ENCODE measurements at regions not wholly inside any gene's neighbourhood (a gene's known extent, or its start where the extent isn't known, plus 50 kb on each side); places are given as distances from the start of the nearest gene placed in this dataset.
A peak's percentile ranks its signal among the peaks of the same experiment; 100 is the strongest.
"Not testable (repeated sequence)": the region's sequence is repeated elsewhere in the genome, so short reads cannot be mapped to it uniquely, and the experiment has no call there.

- H3K4me3 Mint-ChIP-seq; H3K36me3 Mint-ChIP-seq; DNase-seq (ENCODE audit: low spot score in 2 of 2); H3K27ac Mint-ChIP-seq; H3K4me1 Mint-ChIP-seq; H3K9me3 Mint-ChIP-seq: not testable (repeated sequence)
- ATAC-seq: peak; percentile 39
These were observed 60.3 kb downstream of the GOLGA8K start for GRCh38 chr15:32342772-32343199.

- not testable (repeated sequence) for H3K9me3 Mint-ChIP-seq; H3K27ac Mint-ChIP-seq; DNase-seq (ENCODE audit: low spot score in 2 of 2); H3K36me3 Mint-ChIP-seq; H3K4me1 Mint-ChIP-seq; H3K4me3 Mint-ChIP-seq
- ATAC-seq: peak; percentile 28
These were observed 60.8 kb downstream of the GOLGA8K start for GRCh38 chr15:32342268-32342667.

DNA sequence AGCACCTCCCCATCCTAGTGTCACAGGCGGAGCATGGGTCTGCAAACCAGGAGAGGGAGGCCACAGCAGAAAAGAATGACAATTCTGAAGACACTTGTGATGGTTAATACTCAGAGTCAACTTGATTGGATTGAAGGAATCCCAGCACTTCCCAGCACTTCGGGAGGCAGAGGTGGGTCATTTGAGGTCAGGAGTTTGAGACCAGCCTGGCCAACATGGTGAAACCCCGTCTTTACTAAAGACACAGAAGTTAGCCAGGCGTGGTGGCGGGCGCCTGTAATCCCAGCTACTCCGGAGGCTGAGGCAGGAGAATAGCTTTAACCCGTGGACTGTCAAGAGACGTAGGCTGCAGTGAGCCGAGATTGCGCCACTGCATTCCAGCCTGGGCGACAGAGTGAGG is 61.6 kb downstream of the GOLGA8K start:
- H3K4me1 Mint-ChIP-seq; H3K4me3 Mint-ChIP-seq; H3K27ac Mint-ChIP-seq; DNase-seq (ENCODE audit: low spot score in 2 of 2); H3K9me3 Mint-ChIP-seq; H3K36me3 Mint-ChIP-seq; ATAC-seq: not testable (repeated sequence)

DNA sequence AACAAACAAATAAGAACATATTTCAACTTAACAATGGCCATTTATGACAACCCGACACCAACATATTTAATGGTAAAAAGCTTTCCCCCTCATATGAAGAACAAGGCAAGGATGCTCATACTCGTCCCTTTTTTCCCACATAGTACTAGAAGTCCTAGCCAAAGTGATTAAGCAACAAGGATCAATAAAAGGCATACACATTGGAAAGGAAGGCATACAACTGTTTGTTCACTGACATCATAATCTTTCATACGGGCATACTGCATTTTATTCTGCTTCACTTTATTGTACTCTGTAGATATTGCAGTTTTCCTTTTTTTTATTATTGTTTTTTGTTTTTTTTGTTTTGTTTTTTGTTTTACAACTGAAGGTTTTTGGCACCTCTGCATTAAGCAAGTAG is 66.3 kb downstream of the GOLGA8K start:
- ATAC-seq; H3K36me3 Mint-ChIP-seq; H3K9me3 Mint-ChIP-seq; H3K27ac Mint-ChIP-seq; H3K4me1 Mint-ChIP-seq; DNase-seq (ENCODE audit: low spot score in 2 of 2); H3K4me3 Mint-ChIP-seq: not testable (repeated sequence)

GRCh38 chr15:32323353-32323752 is 79.7 kb downstream of the GOLGA8K start:
- DNase-seq (ENCODE audit: low spot score in 2 of 2); ATAC-seq; H3K27ac Mint-ChIP-seq; H3K4me1 Mint-ChIP-seq; H3K36me3 Mint-ChIP-seq; H3K4me3 Mint-ChIP-seq; H3K9me3 Mint-ChIP-seq: not testable (repeated sequence)

GRCh38 chr15:32319247-32319646 is 83.8 kb downstream of the GOLGA8K start:
- H3K9me3 Mint-ChIP-seq; H3K36me3 Mint-ChIP-seq; ATAC-seq; H3K4me1 Mint-ChIP-seq; H3K4me3 Mint-ChIP-seq; H3K27ac Mint-ChIP-seq; DNase-seq (ENCODE audit: low spot score in 2 of 2): not testable (repeated sequence)

- peak; percentile 62 for ATAC-seq
- not testable (repeated sequence) for H3K4me3 Mint-ChIP-seq; DNase-seq (ENCODE audit: low spot score in 2 of 2); H3K27ac Mint-ChIP-seq; H3K36me3 Mint-ChIP-seq; H3K4me1 Mint-ChIP-seq; H3K9me3 Mint-ChIP-seq
These were observed 86.6 kb downstream of the GOLGA8K start for GRCh38 chr15:32316482-32316881.

DNA sequence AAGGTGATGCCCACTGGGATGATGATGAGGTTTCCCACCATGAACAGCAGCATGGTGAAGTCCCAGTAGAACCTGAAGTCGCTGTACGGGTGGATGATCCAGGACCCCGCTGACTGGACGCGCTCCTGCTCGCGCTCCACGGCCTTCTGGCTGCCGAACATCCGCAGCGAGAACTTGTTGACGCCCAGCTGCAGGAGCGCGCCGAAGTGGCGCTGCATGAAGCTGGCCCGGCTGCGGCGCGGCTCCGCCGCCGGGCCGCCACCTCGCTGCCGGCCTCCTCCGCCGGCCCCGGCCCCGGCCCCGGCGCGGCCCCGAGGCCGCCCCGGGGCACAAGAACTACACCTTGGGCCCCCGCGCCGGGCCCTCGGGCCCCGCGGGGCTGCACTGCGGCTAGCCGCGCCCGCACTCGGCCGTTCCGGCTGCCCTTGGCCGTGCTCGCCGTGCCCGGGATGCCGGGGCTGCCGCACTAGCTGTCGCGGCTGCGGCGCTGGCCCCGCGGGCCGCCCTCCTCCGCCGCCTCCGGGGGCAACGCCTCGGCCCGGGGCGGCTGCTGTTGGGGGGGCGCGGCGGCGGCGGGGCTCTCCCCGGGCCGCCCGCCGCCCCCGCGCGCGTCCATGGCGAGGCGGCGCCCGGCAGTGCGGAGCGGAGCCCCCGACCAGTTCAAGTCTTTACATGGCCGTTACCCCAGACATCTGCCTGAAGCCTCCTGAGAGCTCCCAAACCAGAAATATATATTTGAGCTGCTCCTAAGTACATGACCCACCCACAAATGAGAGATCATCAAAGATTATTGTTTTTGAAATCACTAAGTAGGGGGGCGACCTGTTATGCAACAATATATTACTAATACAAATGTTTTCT is 87.8 kb downstream of the GOLGA8K start:
- DNase-seq (ENCODE audit: low spot score in 2 of 2); H3K36me3 Mint-ChIP-seq; H3K4me3 Mint-ChIP-seq; H3K4me1 Mint-ChIP-seq; H3K9me3 Mint-ChIP-seq; H3K27ac Mint-ChIP-seq: not testable (repeated sequence)
- peak; percentile 37 for ATAC-seq

DNA sequence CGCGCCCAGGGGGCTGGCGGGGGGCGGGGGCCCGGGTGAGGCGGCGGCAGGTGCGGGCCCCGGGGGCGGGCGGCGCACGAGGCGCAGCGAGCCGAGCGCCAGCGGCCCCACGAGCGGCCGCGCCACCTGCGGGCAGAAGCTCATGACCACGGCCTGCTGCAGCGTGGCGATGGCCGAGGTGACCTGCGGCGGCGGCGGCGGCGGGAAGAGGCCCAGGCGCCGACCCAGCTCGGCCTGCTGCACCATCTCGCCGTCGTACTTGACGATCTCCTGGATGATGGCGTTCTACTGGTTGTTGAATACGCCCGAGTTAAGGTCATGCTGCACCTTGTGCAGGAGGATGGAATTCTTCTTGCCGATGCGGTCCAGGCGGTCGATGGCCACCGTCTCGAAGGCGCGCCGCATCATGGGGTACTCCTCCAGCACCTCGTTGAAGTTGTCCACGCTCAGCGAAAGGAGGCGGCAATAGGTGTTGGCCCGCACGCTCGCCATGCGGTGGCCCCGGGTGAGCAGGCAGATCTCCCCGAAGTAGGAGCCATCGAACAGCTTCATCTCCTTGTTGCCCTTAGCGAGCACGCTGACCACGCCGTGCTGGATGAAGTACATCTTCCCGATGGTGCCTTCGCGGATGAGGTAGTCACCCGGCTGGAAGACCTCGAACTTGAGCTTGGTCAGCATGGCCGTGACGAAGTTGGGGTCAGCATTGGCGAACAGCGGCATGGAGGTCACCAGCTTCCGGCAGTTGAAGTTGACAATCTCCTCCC is 89.5 kb downstream of the GOLGA8K start:
- not testable (repeated sequence) for ATAC-seq; H3K4me1 Mint-ChIP-seq; H3K9me3 Mint-ChIP-seq; H3K4me3 Mint-ChIP-seq; H3K36me3 Mint-ChIP-seq; H3K27ac Mint-ChIP-seq; DNase-seq (ENCODE audit: low spot score in 2 of 2)

GRCh38 chr15:32312721-32313120 is 90.4 kb downstream of the GOLGA8K start:
- not testable (repeated sequence) for ATAC-seq; H3K4me1 Mint-ChIP-seq; H3K4me3 Mint-ChIP-seq; H3K36me3 Mint-ChIP-seq; H3K9me3 Mint-ChIP-seq; H3K27ac Mint-ChIP-seq; DNase-seq (ENCODE audit: low spot score in 2 of 2)

- H3K9me3 Mint-ChIP-seq; H3K36me3 Mint-ChIP-seq; ATAC-seq; H3K4me3 Mint-ChIP-seq; DNase-seq (ENCODE audit: low spot score in 2 of 2); H3K27ac Mint-ChIP-seq; H3K4me1 Mint-ChIP-seq: not testable (repeated sequence)
These were observed 95.5 kb downstream of the GOLGA8K start for GRCh38 chr15:32307592-32307991.

DNA sequence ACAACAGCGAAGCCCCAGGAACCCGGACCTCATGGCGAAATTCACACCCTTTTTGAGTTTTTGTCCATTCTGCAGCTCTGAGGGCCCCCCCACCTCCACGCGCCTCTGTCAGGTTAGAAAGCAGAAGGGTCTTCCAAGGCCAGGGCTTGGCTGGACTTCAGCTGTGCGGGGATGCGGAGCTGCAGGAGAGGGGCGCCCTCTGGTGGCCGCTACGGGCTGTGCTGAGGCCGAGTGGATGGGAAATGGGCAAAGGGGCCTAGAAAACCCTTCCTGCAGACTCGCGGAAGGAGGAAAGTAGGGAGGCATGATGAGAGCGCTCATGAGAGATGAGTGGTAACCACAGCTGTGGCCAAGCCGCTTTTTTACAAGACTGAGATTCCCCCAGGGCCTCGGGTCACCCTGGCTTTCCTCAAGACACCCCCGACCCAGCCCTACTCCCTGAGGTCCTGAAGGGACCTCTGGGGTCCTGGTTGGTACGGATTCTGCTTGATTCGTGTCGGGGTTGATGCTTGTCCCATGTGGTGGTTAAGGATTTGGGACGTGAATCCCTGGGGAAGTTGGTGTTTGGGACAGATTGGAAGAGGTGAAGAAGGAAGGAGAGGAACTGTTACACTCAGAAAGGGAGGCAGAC is 126.8 kb downstream of the GOLGA8K start:
- peak; percentile 74 for ATAC-seq
- not testable (repeated sequence) for DNase-seq (ENCODE audit: low spot score in 2 of 2); H3K9me3 Mint-ChIP-seq; H3K27ac Mint-ChIP-seq; H3K4me1 Mint-ChIP-seq; H3K4me3 Mint-ChIP-seq; H3K36me3 Mint-ChIP-seq

DNA sequence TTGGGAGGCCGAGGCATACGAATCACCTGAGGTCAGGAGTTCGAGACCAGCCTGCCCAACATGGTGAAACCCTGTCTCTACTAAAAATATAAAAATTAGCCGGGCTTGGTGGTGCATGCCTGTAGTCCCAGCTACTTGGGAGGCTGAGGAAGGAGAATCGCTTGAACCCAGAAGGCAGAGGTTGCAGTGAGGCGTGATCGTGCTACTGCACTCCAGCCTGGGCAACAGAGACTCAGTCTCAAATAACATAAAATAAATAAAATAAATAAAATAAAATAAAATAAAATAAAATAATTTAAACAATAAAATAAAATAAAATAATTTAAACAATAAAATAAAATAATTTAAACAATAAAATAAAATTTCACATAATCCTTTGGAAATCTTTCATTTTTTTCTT is 149.1 kb downstream of the GOLGA8K start:
- not testable (repeated sequence) for DNase-seq (ENCODE audit: low spot score in 2 of 2); H3K4me3 Mint-ChIP-seq; H3K9me3 Mint-ChIP-seq; H3K36me3 Mint-ChIP-seq; ATAC-seq; H3K27ac Mint-ChIP-seq; H3K4me1 Mint-ChIP-seq

DNA sequence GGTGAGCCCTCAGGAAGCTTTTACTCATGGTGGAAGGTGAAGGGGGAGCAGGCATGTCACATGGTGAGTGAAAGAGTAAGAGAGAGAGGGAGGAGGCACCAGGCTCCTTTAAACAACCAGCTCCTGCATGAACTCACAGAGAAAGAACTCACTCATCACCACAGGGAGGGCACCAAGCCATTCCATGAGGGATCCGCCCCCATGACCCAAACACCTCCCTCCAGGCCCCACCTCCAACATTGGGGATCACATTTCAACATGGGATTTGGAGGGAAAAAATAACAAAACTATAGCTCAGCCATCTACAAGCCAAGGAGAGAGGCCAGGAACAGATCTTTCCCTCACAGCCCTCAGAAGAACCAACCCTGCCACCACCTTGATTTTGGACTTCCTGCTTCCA is 153.9 kb downstream of the GOLGA8K start:
- not testable (repeated sequence) for ATAC-seq, H3K36me3 Mint-ChIP-seq, H3K4me3 Mint-ChIP-seq

GRCh38 chr15:32243727-32244126 is 159.4 kb downstream of the GOLGA8K start:
- not testable (repeated sequence) for H3K36me3 Mint-ChIP-seq; H3K9me3 Mint-ChIP-seq; DNase-seq (ENCODE audit: low spot score in 2 of 2); H3K4me3 Mint-ChIP-seq; H3K4me1 Mint-ChIP-seq; ATAC-seq; H3K27ac Mint-ChIP-seq

More for the DNA sequence above, 153.9 kb downstream of the GOLGA8K start:
- H3K4me1 Mint-ChIP-seq; H3K27ac Mint-ChIP-seq; H3K9me3 Mint-ChIP-seq; DNase-seq (ENCODE audit: low spot score in 2 of 2): not testable (repeated sequence)
